ENCODE measurements at regions not wholly inside any gene's neighbourhood (a gene's known extent, or its start where the extent isn't known, plus 50 kb on each side); places are given as distances from the start of the nearest gene placed in this dataset.

GRCh38 chr2:160952464-160953254 is 207.6 kb upstream of the TANK start:
- no peaks in the 10 kb centered on the region for H3K4me1 ChIP-seq
- H3K4me3 ChIP-seq: peak overlapping the region; percentile 6 to 55 (median 24)
- H3K36me3 ChIP-seq: no peaks in the 10 kb centered on the region
- H3K9me3 ChIP-seq: no peaks in the 10 kb centered on the region
- intact Hi-C loops (cut with DNase I; ENCODE audit: low total_unique reads): no loop called here
- no peaks in the 10 kb centered on the region for H3K27me3 ChIP-seq
- H3K27ac ChIP-seq: peak overlapping the region in 1 of 2 donors; percentile 25
- TF ChIP-seq POLR2A (IDR thresholded peaks at IDR 0.05) (no peak), POLR2AphosphoS5 (IDR thresholded peaks at IDR 0.05) (no peak), CTCF (IDR thresholded peaks at IDR 0.05) (no peak)
- no peak for DNase-seq (ENCODE audit: low spot score in 2 of 2)

GRCh38 chr2:160955578-160955977 is 204.7 kb upstream of the TANK start:
- intact Hi-C loops (cut with DNase I; ENCODE audit: low total_unique reads): no loop called here
- no peaks in the 10 kb centered on the region for H3K27me3 ChIP-seq
- no peak for DNase-seq (ENCODE audit: low spot score in 2 of 2)
- no peaks in the 10 kb centered on the region for H3K36me3 ChIP-seq
- H3K9me3 ChIP-seq: no peaks in the 10 kb centered on the region
- H3K4me3 ChIP-seq: no peak overlapping the region
- no peaks in the 10 kb centered on the region for H3K4me1 ChIP-seq
- TF ChIP-seq POLR2A (IDR thresholded peaks at IDR 0.05) (no peak), CTCF (IDR thresholded peaks at IDR 0.05) (no peak), POLR2AphosphoS5 (IDR thresholded peaks at IDR 0.05) (no peak)
- H3K27ac ChIP-seq: no peak overlapping the region

- TF ChIP-seq POLR2A (IDR thresholded peaks at IDR 0.05) (no peak), CTCF (IDR thresholded peaks at IDR 0.05) (no peak), POLR2AphosphoS5 (IDR thresholded peaks at IDR 0.05) (no peak)
- intact Hi-C loops (cut with DNase I; ENCODE audit: low total_unique reads): no loop called here
- Histone ChIP-seq H3K27me3 (no peaks in the 10 kb centered on the region), H3K4me1 (no peaks in the 10 kb centered on the region), H3K9me3 (no peaks in the 10 kb centered on the region), H3K27ac (peak overlapping the region in 1 of 2 donors; percentile 63), H3K36me3 (no peaks in the 10 kb centered on the region), H3K4me3 (no peak overlapping the region)
- no peak for DNase-seq (ENCODE audit: low spot score in 2 of 2)
Measured at GRCh38 chr2:160956243-160956802, 203.9 kb upstream of the TANK start.

GRCh38 chr2:160963957-160964356 is 196.3 kb upstream of the TANK start:
- no peak for DNase-seq (ENCODE audit: low spot score in 2 of 2)
- Histone ChIP-seq H3K36me3 (no peaks in the 10 kb centered on the region), H3K4me3 (no peak overlapping the region), H3K27me3 (no peaks in the 10 kb centered on the region), H3K27ac (no peak overlapping the region), H3K9me3 (no peaks in the 10 kb centered on the region), H3K4me1 (no peaks in the 10 kb centered on the region)
- intact Hi-C loops (cut with DNase I; ENCODE audit: low total_unique reads): no loop called here
- TF ChIP-seq CTCF (IDR thresholded peaks at IDR 0.05): no peak
- no peak for TF ChIP-seq POLR2AphosphoS5 (IDR thresholded peaks at IDR 0.05)
- no peak for TF ChIP-seq POLR2A (IDR thresholded peaks at IDR 0.05)

- H3K36me3 ChIP-seq: no peaks in the 10 kb centered on the region
- H3K9me3 ChIP-seq: no peaks in the 10 kb centered on the region
- intact Hi-C loops (cut with DNase I; ENCODE audit: low total_unique reads): no loop called here
- H3K27ac ChIP-seq: no peak overlapping the region
- no peaks in the 10 kb centered on the region for H3K4me1 ChIP-seq
- H3K27me3 ChIP-seq: no peaks in the 10 kb centered on the region
- TF ChIP-seq POLR2AphosphoS5 (IDR thresholded peaks at IDR 0.05) (no peak), POLR2A (IDR thresholded peaks at IDR 0.05) (no peak), CTCF (IDR thresholded peaks at IDR 0.05) (no peak)
- no peak overlapping the region for H3K4me3 ChIP-seq
- no peak for DNase-seq (ENCODE audit: low spot score in 2 of 2)
Measured at GRCh38 chr2:160967523-160967922, 192.7 kb upstream of the TANK start.

Data from breast epithelium (tissue), 4 donors.